Mammary epithelial cell (primary cell): ENCODE measurements at regions not wholly inside any gene's neighbourhood (a gene's known extent, or its start where the extent isn't known, plus 50 kb on each side); places are given as distances from the start of the nearest gene placed in this dataset.

Experiments
- CTCF ChIP-seq, 2 donors: IDR thresholded peaks in 1 of 2; conservative IDR thresholded peaks in 1 of 2; 2 replicates each; pipeline ENCODE4 v1.5.1; 2011 to 2012; ENCODE audit warnings: inconsistent platforms in 2 of 2, low read length in 2 of 2, mild to moderate bottlenecking in 2 of 2, control low read depth in 1 of 2, low read depth in 1 of 2; ENCODE audit not compliant: insufficient read depth in 1 of 2; ENCODE audit errors: extremely low read depth in 1 of 2
- EZH2 ChIP-seq: IDR thresholded peaks from 2 replicates; pipeline ENCODE4 v1.6.1; 2012; ENCODE audit warnings: low read length, inconsistent platforms, borderline replicate concordance

GRCh38 chr2:4356541-4356940, 653.2 kb downstream of the DCDC2C start:
- TF ChIP-seq CTCF (conservative IDR thresholded peaks at IDR 0.05 in 1 of 2, IDR thresholded peaks at IDR 0.05 in 1 of 2; ENCODE audit: extremely low read depth in 1 of 2, insufficient read depth in 1 of 2, low read depth in 1 of 2, low read length in 2 of 2) (no peak), EZH2 (no peak)
